Liver (tissue), 3 donors: ENCODE measurements at regions not wholly inside any gene's neighbourhood (a gene's known extent, or its start where the extent isn't known, plus 50 kb on each side); places are given as distances from the start of the nearest gene placed in this dataset.

Experiments
- ATF3 ChIP-seq: IDR thresholded peaks from 2 replicates; pipeline ENCODE4 v1.6.1; 2016; ENCODE audit warnings: antibody characterized with exemption
- CTCF ChIP-seq: fragments of 150-350 bp; IDR thresholded peaks from 2 replicates; pipeline ENCODE4 v1.5.1; 2017; ENCODE audit warnings: improper control_type of control experiment, low read depth, low read length; ENCODE audit not compliant: missing input control
- GABPA ChIP-seq, 2 donors: IDR thresholded peaks in 1 of 2; conservative IDR thresholded peaks in 1 of 2; 2 replicates each; pipeline ENCODE4 v1.6.1; 2016; ENCODE audit warnings: antibody characterized with exemption in 2 of 2, mild to moderate bottlenecking in 1 of 2, moderate library complexity in 1 of 2
- MAX ChIP-seq: IDR thresholded peaks from 2 replicates; pipeline ENCODE4 v1.6.1; 2016; ENCODE audit warnings: antibody characterized with exemption
- RAD21 ChIP-seq, 2 donors: IDR thresholded peaks; 2 replicates each; pipeline ENCODE4 v1.6.1; 2016; ENCODE audit warnings: antibody characterized with exemption in 2 of 2, mild to moderate bottlenecking in 2 of 2
- SP1 ChIP-seq: IDR thresholded peaks from 2 replicates; pipeline ENCODE4 v1.6.1; 2018; ENCODE audit warnings: antibody characterized with exemption, mild to moderate bottlenecking
- TF ChIP-seq, protein P1 (sequence below): IDR thresholded peaks from 2 replicates; pipeline ENCODE4 v1.6.1; 2016; ENCODE audit warnings: antibody characterized with exemption
- donor health status: healthy.
- donor health status: healthy.

DNA sequence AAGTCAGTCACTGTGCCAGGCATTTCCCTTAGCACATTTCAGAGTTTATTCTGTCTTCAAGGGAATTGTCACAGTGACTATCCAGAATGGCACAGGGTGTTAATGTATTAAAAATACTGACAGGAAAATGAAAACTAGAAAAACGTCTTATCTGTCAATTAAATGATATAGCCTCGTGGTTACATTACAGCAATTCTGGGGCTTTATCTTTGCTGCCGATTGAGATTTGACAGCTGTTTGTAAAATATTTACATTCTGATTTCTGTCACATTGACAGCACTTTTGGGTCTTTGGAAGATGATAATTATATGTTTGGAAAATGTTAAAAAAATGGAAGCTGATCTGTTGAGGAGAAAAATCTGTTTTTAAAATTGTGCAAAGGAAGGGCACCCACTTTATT, 250.0 kb downstream of the CHRM3 start:
- TF ChIP-seq CTCF = no peak
- TF ChIP-seq GABPA (IDR thresholded peaks at IDR 0.05 in 1 of 2, conservative IDR thresholded peaks at IDR 0.05 in 1 of 2) = no peak
- TF ChIP-seq MAX = no peak
- no peak for TF ChIP-seq ATF3
- no peak for TF ChIP-seq SP1
- TF ChIP-seq, protein P1, sequence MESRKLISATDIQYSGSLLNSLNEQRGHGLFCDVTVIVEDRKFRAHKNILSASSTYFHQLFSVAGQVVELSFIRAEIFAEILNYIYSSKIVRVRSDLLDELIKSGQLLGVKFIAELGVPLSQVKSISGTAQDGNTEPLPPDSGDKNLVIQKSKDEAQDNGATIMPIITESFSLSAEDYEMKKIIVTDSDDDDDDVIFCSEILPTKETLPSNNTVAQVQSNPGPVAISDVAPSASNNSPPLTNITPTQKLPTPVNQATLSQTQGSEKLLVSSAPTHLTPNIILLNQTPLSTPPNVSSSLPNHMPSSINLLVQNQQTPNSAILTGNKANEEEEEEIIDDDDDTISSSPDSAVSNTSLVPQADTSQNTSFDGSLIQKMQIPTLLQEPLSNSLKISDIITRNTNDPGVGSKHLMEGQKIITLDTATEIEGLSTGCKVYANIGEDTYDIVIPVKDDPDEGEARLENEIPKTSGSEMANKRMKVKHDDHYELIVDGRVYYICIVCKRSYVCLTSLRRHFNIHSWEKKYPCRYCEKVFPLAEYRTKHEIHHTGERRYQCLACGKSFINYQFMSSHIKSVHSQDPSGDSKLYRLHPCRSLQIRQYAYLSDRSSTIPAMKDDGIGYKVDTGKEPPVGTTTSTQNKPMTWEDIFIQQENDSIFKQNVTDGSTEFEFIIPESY = no peak
- TF ChIP-seq RAD21 (IDR thresholded peaks at IDR 0.05) = no peak
